IMR-90 (cell line): ENCODE measurements at regions not wholly inside any gene's neighbourhood (a gene's known extent, or its start where the extent isn't known, plus 50 kb on each side); places are given as distances from the start of the nearest gene placed in this dataset.

Experiments
- BHLHE40 ChIP-seq: fragments of 150-350 bp; IDR thresholded peaks from 2 replicates; pipeline ENCODE4 v1.6.1; 2016; ENCODE audit warnings: mild to moderate bottlenecking, low read depth, low read length
- CEBPB ChIP-seq: IDR thresholded peaks from 2 replicates; pipeline ENCODE4 v1.6.1; 2012; ENCODE audit warnings: low read depth, low read length, improper control_type of control experiment
- CTCF ChIP-seq: conservative IDR thresholded peaks from 2 replicates; pipeline ENCODE4 v1.5.1; 2012; ENCODE audit warnings: mild to moderate bottlenecking, low read depth, low read length, improper control_type of control experiment
- ELK1 ChIP-seq: fragments of 150-350 bp; IDR thresholded peaks from 2 replicates; pipeline ENCODE4 v1.6.1; 2016; ENCODE audit warnings: low read depth, mild to moderate bottlenecking, low read length, moderate library complexity, borderline replicate concordance
- FOS ChIP-seq: fragments of 150-350 bp; IDR thresholded peaks from 2 replicates; pipeline ENCODE4 v1.6.1; 2016; ENCODE audit warnings: low read depth, low read length
- MAFK ChIP-seq: IDR thresholded peaks from 2 replicates; pipeline ENCODE4 v1.6.1; 2012; ENCODE audit warnings: low read depth, low read length, improper control_type of control experiment
- MXI1 ChIP-seq: IDR thresholded peaks from 2 replicates; pipeline ENCODE4 v1.6.1; 2012; ENCODE audit warnings: low read depth, mild to moderate bottlenecking, low read length, moderate library complexity, borderline replicate concordance
- POLR2A ChIP-seq: IDR thresholded peaks from 2 replicates; pipeline ENCODE4 v1.6.1; 2012; ENCODE audit warnings: mild to moderate bottlenecking, low read depth, low read length
- RAD21 ChIP-seq: IDR thresholded peaks from 2 replicates; pipeline ENCODE4 v1.6.1; 2012; ENCODE audit warnings: low read length, improper control_type of control experiment
- RCOR1 ChIP-seq: IDR thresholded peaks from 2 replicates; pipeline ENCODE4 v1.6.1; 2012; ENCODE audit warnings: mild to moderate bottlenecking, low read length, improper control_type of control experiment; ENCODE audit not compliant: insufficient replicate concordance
- RFX5 ChIP-seq: IDR thresholded peaks from 2 replicates; pipeline ENCODE4 v1.8.0; 2012; ENCODE audit warnings: low read depth, mild to moderate bottlenecking, low read length, moderate library complexity
- SMC3 ChIP-seq: fragments of 150-350 bp; IDR thresholded peaks from 2 replicates; pipeline ENCODE4 v1.6.1; 2016; ENCODE audit warnings: low read depth, mild to moderate bottlenecking, antibody characterized with exemption, low read length, moderate library complexity
- USF2 ChIP-seq: fragments of 150-350 bp; IDR thresholded peaks from 2 replicates; pipeline ENCODE4 v1.6.1; 2017; ENCODE audit warnings: mild to moderate bottlenecking, antibody characterized with exemption, low read length, low read depth

- TF ChIP-seq USF2 (no peak), ELK1 (no peak), POLR2A (no peak), CTCF (no peak), BHLHE40 (no peak), MAFK (no peak), RAD21 (no peak), SMC3 (no peak), RFX5 (no peak), RCOR1 (no peak), CEBPB (no peak), FOS (no peak), MXI1 (no peak)
These were observed 52.9 kb upstream of the LINC00305 start for GRCh38 chr18:64201781-64202180.
